ENCODE measurements at regions not wholly inside any gene's neighbourhood (a gene's known extent, or its start where the extent isn't known, plus 50 kb on each side); places are given as distances from the start of the nearest gene placed in this dataset.

DNA sequence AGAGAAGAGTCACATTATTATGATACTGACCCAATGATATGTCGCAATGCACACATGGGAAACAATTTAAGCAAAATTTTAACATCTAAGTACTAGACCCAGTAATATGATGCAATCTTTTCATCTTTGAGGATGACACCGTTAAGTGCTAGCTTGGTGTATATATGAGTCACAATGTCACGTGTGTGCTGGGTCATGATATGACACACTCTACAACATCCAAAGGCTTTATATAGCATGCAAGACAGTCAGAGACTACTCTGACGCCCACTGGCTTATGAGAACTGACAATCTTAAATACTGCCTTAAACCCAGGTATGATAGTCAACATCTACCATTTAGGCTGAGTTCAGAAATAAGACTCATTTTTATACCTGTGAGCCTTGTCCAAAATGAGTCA is 955.8 kb upstream of the TSPY4 start:
- Histone ChIP-seq H3K9ac (ENCODE audit: low read length) (no peak overlapping the region), H3K36me3 (replicated peaks in 1 of 2; ENCODE audit: control extremely low read depth in 1 of 2, control insufficient read depth in 1 of 2, extremely low read depth in 1 of 2, insufficient read depth in 2 of 2, low read length in 1 of 2) (no peaks in the 10 kb centered on the region), H3K27me3 (replicated peaks in 1 of 4; ENCODE audit: control extremely low read depth in 1 of 4, control insufficient read depth in 3 of 4, insufficient read depth in 4 of 4, low read length in 3 of 4) (no peaks in the 10 kb centered on the region), H3K27ac (ENCODE audit: low read length in 2 of 2) (no peak overlapping the region), H3K4me2 (replicated peaks; ENCODE audit: low read depth, low read length, poor library complexity, severe bottlenecking) (no peak overlapping the region), H4K20me1 (ENCODE audit: control insufficient read depth, insufficient read depth, low read length, poor library complexity, severe bottlenecking) (no peaks in the 10 kb centered on the region), H2AFZ (ENCODE audit: insufficient read depth, low read depth, low read length, poor library complexity, severe bottlenecking) (no peak overlapping the region), H3K79me2 (ENCODE audit: control insufficient read depth, insufficient read depth, low read length) (no peaks in the 10 kb centered on the region), H3K4me1 (ENCODE audit: control insufficient read depth in 2 of 2, insufficient read depth in 2 of 2, low read length in 2 of 2) (no peaks in the 10 kb centered on the region), H3K4me3 (ENCODE audit: control extremely low read depth in 1 of 5, extremely low read depth in 1 of 5, insufficient read depth in 1 of 5, low read depth in 2 of 5, low read length in 4 of 5) (no peak overlapping the region), H3K9me3 (ENCODE audit: control extremely low read depth in 1 of 3, control insufficient read depth in 2 of 3, insufficient read depth in 1 of 3, low read length in 2 of 3) (no peaks in the 10 kb centered on the region)
- intact Hi-C loops (cut with micrococcal nuclease) = no loop called here
- POLR2A ChIA-PET = no interaction called here
- ATAC-seq (ENCODE audit: low read depth) (no peak), DNase-seq (no peak)
- no peak for TF ChIP-seq EZH2 (IDR thresholded peaks at IDR 0.05; ENCODE audit: borderline replicate concordance, insufficient read depth, low read depth, low read length, poor library complexity, severe bottlenecking)
- TF ChIP-seq, protein P1, sequence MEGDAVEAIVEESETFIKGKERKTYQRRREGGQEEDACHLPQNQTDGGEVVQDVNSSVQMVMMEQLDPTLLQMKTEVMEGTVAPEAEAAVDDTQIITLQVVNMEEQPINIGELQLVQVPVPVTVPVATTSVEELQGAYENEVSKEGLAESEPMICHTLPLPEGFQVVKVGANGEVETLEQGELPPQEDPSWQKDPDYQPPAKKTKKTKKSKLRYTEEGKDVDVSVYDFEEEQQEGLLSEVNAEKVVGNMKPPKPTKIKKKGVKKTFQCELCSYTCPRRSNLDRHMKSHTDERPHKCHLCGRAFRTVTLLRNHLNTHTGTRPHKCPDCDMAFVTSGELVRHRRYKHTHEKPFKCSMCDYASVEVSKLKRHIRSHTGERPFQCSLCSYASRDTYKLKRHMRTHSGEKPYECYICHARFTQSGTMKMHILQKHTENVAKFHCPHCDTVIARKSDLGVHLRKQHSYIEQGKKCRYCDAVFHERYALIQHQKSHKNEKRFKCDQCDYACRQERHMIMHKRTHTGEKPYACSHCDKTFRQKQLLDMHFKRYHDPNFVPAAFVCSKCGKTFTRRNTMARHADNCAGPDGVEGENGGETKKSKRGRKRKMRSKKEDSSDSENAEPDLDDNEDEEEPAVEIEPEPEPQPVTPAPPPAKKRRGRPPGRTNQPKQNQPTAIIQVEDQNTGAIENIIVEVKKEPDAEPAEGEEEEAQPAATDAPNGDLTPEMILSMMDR (IDR thresholded peaks at IDR 0.05) = no peak
- H3K27me3 Mint-ChIP-seq = no peaks in the 10 kb centered on the region
- no peaks in the 10 kb centered on the region for H3K9me3 Mint-ChIP-seq (ENCODE audit: insufficient read depth)
- H3K4me1 Mint-ChIP-seq = no peaks in the 10 kb centered on the region
- H3K27ac Mint-ChIP-seq = no peak overlapping the region
- WGBS (ENCODE audit: insufficient coverage) = no CpG with 5 or more reads among the region's 4 CpGs
- CTCF ChIA-PET = no interaction called here
- H3K4me3 Mint-ChIP-seq = no peak overlapping the region

DNA sequence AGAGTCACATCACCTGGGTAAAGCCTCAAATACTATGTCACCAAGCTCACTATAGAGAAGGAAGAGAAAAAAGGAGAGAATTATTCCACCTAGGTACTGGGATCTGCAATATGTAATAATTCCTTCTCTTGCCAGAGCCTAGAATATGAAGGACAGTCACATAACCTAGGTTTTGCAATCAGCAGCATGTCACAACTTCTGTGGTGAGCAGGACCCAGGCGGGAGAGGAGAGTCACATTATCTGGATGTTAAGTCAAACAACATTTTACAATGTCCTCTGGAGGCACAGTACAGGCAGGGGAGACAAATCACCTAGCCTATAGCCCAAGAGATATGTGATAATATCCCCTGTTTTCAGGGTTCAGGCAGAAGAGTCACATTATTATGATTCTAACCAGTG is 951.2 kb upstream of the TSPY4 start:
- no CpG with 5 or more reads among the region's 1 CpG for WGBS (ENCODE audit: insufficient coverage)
- Mint-ChIP-seq H3K4me1 (no peaks in the 10 kb centered on the region), H3K27me3 (no peaks in the 10 kb centered on the region), H3K27ac (no peak overlapping the region), H3K4me3 (no peak overlapping the region), H3K9me3 (ENCODE audit: insufficient read depth) (no peaks in the 10 kb centered on the region)
- Histone ChIP-seq H3K79me2 (ENCODE audit: control insufficient read depth, insufficient read depth, low read length) (no peaks in the 10 kb centered on the region), H4K20me1 (ENCODE audit: control insufficient read depth, insufficient read depth, low read length, poor library complexity, severe bottlenecking) (no peaks in the 10 kb centered on the region), H3K9me3 (ENCODE audit: control extremely low read depth in 1 of 3, control insufficient read depth in 2 of 3, insufficient read depth in 1 of 3, low read length in 2 of 3) (no peaks in the 10 kb centered on the region), H3K4me3 (ENCODE audit: control extremely low read depth in 1 of 5, extremely low read depth in 1 of 5, insufficient read depth in 1 of 5, low read depth in 2 of 5, low read length in 4 of 5) (no peak overlapping the region), H3K27me3 (replicated peaks in 1 of 4; ENCODE audit: control extremely low read depth in 1 of 4, control insufficient read depth in 3 of 4, insufficient read depth in 4 of 4, low read length in 3 of 4) (no peaks in the 10 kb centered on the region), H3K9ac (ENCODE audit: low read length) (no peak overlapping the region), H3K4me1 (ENCODE audit: control insufficient read depth in 2 of 2, insufficient read depth in 2 of 2, low read length in 2 of 2) (no peaks in the 10 kb centered on the region), H3K27ac (ENCODE audit: low read length in 2 of 2) (no peak overlapping the region), H3K4me2 (replicated peaks; ENCODE audit: low read depth, low read length, poor library complexity, severe bottlenecking) (no peak overlapping the region), H2AFZ (ENCODE audit: insufficient read depth, low read depth, low read length, poor library complexity, severe bottlenecking) (no peak overlapping the region), H3K36me3 (replicated peaks in 1 of 2; ENCODE audit: control extremely low read depth in 1 of 2, control insufficient read depth in 1 of 2, extremely low read depth in 1 of 2, insufficient read depth in 2 of 2, low read length in 1 of 2) (no peaks in the 10 kb centered on the region)
- intact Hi-C loops (cut with micrococcal nuclease) = no loop called here
- POLR2A ChIA-PET = no interaction called here
- DNase-seq = no peak
- TF ChIP-seq, protein P1 (IDR thresholded peaks at IDR 0.05) = no peak
- TF ChIP-seq EZH2 (IDR thresholded peaks at IDR 0.05; ENCODE audit: borderline replicate concordance, insufficient read depth, low read depth, low read length, poor library complexity, severe bottlenecking) = no peak
- no peak for ATAC-seq (ENCODE audit: low read depth)
- CTCF ChIA-PET = no interaction called here
